Effector memory CD8-positive, alpha-beta T cell (primary cell): ENCODE measurements at regions not wholly inside any gene's neighbourhood (a gene's known extent, or its start where the extent isn't known, plus 50 kb on each side); places are given as distances from the start of the nearest gene placed in this dataset.

Experiments
- ATAC-seq: fragments of 150-1000 bp; cut with Tn5 transposase; replicated peaks from 2 replicates; pipeline ENCODE4 v1.10.0; 2021; ENCODE audit warnings: mild to moderate bottlenecking, moderate library complexity
- DNase-seq, 3 experiments: peaks; one replicate each; pipeline ENCODE4 v3.0.0; 2021
- H3K27ac Mint-ChIP-seq, 2 donors: one replicate each; pipeline ENCODE4 v1.8.0; 2022; ENCODE audit warnings: mild to moderate bottlenecking in 2 of 2, mixed read lengths in 2 of 2, moderate library complexity in 2 of 2
- H3K27me3 Mint-ChIP-seq, 2 donors: one replicate each; pipeline ENCODE4 v1.8.0; 2022; ENCODE audit warnings: mixed read lengths in 2 of 2
- H3K36me3 Mint-ChIP-seq: one replicate; pipeline ENCODE4 v1.8.0; 2022; ENCODE audit warnings: mild to moderate bottlenecking, moderate library complexity, mixed read lengths; ENCODE audit not compliant: insufficient read depth
- H3K4me1 Mint-ChIP-seq, 2 donors: one replicate each; pipeline ENCODE4 v1.8.0; 2022; ENCODE audit warnings: low read depth in 2 of 2, mixed read lengths in 2 of 2
- H3K4me3 Mint-ChIP-seq, 2 donors: one replicate each; pipeline ENCODE4 v1.8.0; 2022; ENCODE audit warnings: mild to moderate bottlenecking in 2 of 2, mixed read lengths in 2 of 2, moderate library complexity in 2 of 2
- H3K9me3 Mint-ChIP-seq, 2 donors: one replicate each; pipeline ENCODE4 v1.8.0; 2022; ENCODE audit warnings: mixed read lengths in 2 of 2

- H3K9me3 Mint-ChIP-seq: no peaks in the 10 kb centered on the region
- H3K27me3 Mint-ChIP-seq: no peaks in the 10 kb centered on the region
- H3K4me3 Mint-ChIP-seq: no peak overlapping the region
- peak overlapping the region in 1 of 2 donors; percentile 29 for H3K27ac Mint-ChIP-seq
- H3K4me1 Mint-ChIP-seq: peaks cover 0 to 4% of the 10 kb centered on the region in 2 donors
- ATAC-seq (no peak), DNase-seq (no peak)
- H3K36me3 Mint-ChIP-seq: no peaks in the 10 kb centered on the region
These were observed 52.7 kb upstream of the VAV3 start for GRCh38 chr1:108017698-108018097.

- Mint-ChIP-seq H3K9me3 (no peaks in the 10 kb centered on the region), H3K36me3 (no peaks in the 10 kb centered on the region), H3K27me3 (no peaks in the 10 kb centered on the region), H3K4me3 (no peak overlapping the region), H3K27ac (peak overlapping the region in 1 of 2 donors; percentile 22), H3K4me1 (peaks cover 0 to 4% of the 10 kb centered on the region in 2 donors)
- no peak for DNase-seq
- no peak for ATAC-seq
These were observed 51.5 kb upstream of the VAV3 start for GRCh38 chr1:108016451-108016920.
